HG03196 (cell line): ENCODE measurements at regions not wholly inside any gene's neighbourhood (a gene's known extent, or its start where the extent isn't known, plus 50 kb on each side); places are given as distances from the start of the nearest gene placed in this dataset.
"Not testable (repeated sequence)": the region's sequence is repeated elsewhere in the genome, so short reads cannot be mapped to it uniquely, and the experiment has no call there.

Experiments
- ATAC-seq: cut with Tn5 transposase; IDR thresholded peaks from one replicate; pipeline ENCODE4 v1.9.1; 2021; ENCODE audit not compliant: unreplicated experiment

DNA sequence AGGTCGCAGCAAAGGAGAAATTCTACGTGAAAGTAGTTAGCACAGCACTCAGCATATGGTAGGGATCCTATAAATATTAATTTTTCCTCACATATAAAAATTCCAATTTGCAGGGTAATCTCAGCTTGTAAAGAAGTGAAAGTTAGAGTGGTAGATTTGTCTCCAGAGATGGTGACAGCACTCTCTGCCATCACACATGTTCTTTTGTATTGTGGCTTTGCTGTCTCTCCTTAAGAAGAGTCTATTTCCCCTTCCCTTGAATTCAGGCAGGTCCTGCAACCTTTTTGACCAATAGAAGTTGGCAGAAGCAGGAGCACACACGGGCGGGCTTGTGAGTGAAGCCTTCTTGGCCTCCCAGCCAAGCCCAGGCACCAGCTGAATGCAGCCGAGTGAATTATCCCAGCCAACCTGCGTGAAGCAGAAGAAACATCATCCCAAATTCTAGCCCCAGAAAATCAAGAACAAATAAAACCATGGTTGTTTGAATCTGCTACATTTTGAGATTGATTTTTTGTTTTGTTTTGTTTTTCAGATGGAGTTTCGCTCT, 107.8 kb upstream of the COPS8 start:
- no peak for ATAC-seq

DNA sequence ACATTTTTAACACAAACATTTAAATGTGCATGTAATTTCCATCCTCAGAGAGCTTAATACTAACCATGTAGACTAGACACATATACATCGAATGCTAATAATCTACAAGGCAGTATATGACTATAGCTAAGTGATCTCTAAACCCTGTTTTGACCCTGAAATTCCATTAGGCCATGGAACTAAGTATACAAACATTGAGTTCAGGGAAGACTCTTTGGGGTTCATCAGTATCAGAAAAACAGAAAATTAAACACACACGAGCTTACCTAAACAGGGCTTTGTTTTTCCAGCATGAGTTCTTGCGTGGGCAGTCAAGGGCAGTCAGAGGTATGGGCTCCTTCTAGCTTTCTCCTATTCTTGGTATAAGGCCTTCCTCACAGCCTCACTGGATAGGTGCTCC, 106.0 kb upstream of the COPS8 start:
- ATAC-seq: no peak

- no peak for ATAC-seq
These were observed 104.7 kb upstream of the COPS8 start for GRCh38 chr2:236980961-236981360.

DNA sequence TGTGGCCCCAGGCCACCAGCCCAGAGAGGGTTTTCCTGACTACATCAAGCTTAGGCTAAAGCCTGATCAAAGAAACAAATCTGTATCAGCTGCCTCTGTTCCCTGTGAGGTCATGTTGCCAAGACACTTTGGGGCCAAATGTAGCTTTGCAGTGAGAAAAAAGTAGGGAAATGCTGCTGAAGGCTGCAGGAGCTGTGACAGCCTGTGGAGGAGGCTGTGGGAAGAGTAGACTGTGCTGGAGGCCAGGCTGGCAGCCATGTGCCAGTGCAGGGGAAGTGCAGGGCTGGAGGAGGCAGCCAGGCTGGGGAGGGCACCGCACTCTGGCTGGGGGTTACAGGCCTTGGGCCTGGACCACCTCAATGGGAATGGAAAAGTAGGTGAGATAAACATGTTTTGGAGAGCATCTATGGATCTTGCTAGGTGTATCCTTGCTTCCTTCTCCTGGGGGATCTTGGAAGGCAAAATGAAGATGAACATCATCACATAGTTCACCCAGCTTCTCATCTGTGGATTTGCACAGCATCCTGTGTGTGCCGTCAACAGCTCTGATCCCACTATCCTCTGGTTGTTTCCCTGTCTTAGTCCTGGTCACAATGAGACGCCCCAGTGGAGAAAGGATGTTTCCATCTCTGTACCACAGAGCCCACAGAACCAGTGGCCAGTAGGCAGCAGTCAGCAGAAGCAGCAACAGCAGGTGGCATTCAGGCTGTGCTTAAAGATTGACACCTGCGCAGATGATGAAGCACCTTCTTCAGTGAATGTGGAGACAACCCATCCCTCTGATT, 103.8 kb upstream of the COPS8 start:
- ATAC-seq: no peak

- no peak for ATAC-seq
These were observed 102.8 kb upstream of the COPS8 start for GRCh38 chr2:236982693-236983455.

- no peak for ATAC-seq
These were observed 101.6 kb upstream of the COPS8 start for GRCh38 chr2:236984046-236984445.

GRCh38 chr2:236985761-236986339, 99.8 kb upstream of the COPS8 start:
- ATAC-seq: no peak

DNA sequence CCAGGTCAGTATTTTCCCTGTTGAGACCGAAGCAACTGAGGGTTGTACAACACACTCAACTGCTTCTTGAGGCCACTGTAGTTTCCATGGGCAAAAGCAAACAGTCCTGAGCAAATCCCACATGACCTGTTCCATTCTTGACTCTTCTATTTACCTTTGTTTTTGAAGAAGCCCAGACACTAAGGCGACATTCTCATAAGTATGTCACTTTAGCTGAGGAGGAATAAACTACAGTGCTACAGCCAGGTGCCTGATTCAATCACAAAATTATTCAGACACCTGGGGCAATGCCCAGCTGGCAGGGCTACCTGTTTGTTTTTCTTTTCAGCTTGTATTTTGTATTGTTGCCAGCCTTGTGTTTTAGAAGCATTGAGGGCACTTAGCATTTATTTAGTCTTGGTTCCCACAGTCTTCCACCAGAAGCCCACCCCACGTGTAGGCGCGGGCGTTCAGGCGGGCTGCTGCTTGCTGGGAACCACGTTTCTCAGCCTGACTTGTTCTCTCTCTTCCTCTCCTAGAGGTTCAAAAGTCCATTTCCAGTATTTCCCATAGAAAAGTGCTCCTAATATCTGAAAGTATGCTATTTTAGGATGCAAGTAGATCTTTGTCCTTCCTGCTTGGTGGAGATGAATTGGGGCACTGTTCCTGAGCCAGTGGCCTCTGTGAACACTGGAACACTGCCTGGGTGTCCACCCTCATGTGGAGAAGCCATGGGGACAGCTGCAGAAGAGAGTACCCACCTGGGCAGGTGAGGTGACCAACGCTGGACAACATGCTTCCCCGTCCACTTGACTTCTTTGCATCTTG, 99.0 kb upstream of the COPS8 start:
- no peak for ATAC-seq

GRCh38 chr2:236988216-236988615, 97.5 kb upstream of the COPS8 start:
- ATAC-seq: no peak

GRCh38 chr2:236988690-236989624, 96.7 kb upstream of the COPS8 start:
- ATAC-seq: no peak

GRCh38 chr2:236990552-236990951, 95.1 kb upstream of the COPS8 start:
- no peak for ATAC-seq

- no peak for ATAC-seq
These were observed 93.8 kb upstream of the COPS8 start for GRCh38 chr2:236991874-236992273.

GRCh38 chr2:236993286-236993685, 92.4 kb upstream of the COPS8 start:
- no peak for ATAC-seq

DNA sequence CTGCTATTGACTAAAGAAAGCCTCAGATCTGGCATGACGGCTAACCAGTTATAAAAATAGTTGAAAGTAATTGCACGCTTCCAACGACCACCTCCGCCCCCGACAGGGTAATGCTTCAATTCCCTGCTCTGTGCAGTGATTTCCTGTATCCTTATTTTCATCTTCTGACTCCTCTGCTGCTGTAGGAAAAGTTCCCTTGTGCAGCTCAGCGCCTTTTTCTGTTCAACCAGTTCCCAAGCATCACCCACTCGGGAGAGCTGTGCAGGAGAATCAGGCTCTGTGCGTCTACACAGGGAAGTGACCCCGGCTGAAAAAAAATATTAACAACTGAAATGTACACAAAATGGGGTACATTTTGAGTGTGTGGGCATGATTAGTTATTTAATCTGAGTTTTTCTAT, 91.3 kb upstream of the COPS8 start:
- no peak for ATAC-seq

GRCh38 chr2:236997069-236997715, 88.5 kb upstream of the COPS8 start:
- no peak for ATAC-seq

GRCh38 chr2:236998236-236998635, 87.5 kb upstream of the COPS8 start:
- ATAC-seq: no peak

DNA sequence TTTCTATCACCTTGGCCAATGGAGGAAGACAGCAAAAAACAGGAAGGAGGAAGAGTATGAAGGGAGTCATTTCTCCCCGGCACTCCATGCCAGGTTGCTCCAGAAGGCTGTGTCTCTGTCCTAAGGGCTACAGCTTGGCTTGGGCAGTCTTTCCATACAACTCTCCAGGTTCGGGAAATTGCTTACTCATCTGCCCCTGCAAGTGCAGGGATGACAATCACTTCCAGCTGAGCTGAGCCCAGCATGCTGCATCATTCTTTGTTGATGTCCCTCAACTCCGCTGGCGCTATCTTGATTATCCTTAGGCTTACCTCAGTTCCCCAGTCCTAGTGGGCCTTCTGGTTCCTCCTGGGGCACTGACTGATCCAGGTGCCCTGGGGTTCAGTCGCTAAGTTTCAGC, 86.9 kb upstream of the COPS8 start:
- no peak for ATAC-seq

DNA sequence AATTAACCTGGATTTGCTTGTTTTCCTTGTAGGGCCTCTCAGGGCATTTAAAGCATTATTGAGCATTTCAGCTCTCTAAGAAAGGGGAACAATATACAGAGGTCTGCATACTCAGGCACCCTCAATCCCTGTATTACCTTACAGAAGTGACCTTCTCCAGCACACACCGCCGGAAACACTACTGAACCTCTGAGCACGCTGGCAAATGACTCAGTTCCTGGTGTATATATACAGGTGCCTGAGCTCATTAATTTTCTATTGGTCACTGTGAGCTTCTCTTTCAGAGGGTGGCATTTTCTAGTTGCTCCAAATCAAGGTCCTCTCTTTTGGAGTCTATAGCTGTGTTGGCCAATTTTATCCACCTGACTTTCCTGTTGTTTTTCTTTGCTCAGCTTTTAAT, 85.2 kb upstream of the COPS8 start:
- no peak for ATAC-seq

DNA sequence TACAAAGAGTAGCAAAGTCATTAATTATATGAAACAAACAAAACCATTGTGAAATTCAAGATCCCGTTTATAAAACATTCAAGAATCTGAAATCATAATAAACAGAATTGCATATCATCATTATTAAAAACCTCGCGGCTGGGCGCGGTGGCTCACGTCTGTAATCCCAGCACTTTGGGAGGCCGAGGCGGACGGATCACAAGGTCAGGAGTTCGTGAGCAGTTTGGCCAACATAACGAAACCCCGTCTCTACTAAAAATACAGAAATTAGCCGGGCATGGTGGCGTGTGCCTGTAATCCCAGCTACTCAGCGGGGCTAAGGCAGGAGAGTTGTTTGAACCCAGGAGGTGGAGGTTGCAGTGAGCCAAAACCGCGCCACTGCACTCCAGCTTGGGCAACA, 80.3 kb upstream of the COPS8 start:
- ATAC-seq: not testable (repeated sequence)
